ENCODE measurements at regions not wholly inside any gene's neighbourhood (a gene's known extent, or its start where the extent isn't known, plus 50 kb on each side); places are given as distances from the start of the nearest gene placed in this dataset.

DNA sequence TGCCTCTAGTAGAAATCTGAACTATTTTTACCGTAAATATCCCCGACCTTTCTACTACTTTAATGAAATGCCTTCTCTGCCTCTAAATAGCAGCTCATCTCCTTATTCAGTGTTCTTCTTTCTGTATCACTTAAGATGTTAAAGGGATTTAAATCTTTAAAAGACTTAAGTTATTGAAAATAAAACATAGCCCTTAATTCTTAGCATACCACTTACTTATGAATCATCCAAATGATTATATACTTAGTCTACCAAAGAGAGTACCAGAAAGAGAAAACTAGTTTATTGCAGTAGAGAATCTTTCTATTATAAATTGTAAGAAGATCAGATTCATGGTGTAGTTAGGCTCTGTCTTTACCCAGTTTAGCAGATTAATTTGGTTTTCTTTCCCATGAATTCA lies 802.0 kb downstream of the TBL1XR1 start:
- TF ChIP-seq, protein P1, sequence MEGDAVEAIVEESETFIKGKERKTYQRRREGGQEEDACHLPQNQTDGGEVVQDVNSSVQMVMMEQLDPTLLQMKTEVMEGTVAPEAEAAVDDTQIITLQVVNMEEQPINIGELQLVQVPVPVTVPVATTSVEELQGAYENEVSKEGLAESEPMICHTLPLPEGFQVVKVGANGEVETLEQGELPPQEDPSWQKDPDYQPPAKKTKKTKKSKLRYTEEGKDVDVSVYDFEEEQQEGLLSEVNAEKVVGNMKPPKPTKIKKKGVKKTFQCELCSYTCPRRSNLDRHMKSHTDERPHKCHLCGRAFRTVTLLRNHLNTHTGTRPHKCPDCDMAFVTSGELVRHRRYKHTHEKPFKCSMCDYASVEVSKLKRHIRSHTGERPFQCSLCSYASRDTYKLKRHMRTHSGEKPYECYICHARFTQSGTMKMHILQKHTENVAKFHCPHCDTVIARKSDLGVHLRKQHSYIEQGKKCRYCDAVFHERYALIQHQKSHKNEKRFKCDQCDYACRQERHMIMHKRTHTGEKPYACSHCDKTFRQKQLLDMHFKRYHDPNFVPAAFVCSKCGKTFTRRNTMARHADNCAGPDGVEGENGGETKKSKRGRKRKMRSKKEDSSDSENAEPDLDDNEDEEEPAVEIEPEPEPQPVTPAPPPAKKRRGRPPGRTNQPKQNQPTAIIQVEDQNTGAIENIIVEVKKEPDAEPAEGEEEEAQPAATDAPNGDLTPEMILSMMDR (IDR thresholded peaks at IDR 0.05 in 2 of 3, conservative IDR thresholded peaks at IDR 0.05 in 1 of 3; ENCODE audit: insufficient read depth in 2 of 3, low read depth in 1 of 3, low read length in 3 of 3): no peak
- no peak for TF ChIP-seq TAF9B (IDR thresholded peaks at IDR 0.05; ENCODE audit: partially characterized antibody)
- TF ChIP-seq POLR2A (conservative IDR thresholded peaks at IDR 0.05): no peak
- TF ChIP-seq, protein P2, sequence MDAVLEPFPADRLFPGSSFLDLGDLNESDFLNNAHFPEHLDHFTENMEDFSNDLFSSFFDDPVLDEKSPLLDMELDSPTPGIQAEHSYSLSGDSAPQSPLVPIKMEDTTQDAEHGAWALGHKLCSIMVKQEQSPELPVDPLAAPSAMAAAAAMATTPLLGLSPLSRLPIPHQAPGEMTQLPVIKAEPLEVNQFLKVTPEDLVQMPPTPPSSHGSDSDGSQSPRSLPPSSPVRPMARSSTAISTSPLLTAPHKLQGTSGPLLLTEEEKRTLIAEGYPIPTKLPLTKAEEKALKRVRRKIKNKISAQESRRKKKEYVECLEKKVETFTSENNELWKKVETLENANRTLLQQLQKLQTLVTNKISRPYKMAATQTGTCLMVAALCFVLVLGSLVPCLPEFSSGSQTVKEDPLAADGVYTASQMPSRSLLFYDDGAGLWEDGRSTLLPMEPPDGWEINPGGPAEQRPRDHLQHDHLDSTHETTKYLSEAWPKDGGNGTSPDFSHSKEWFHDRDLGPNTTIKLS (IDR thresholded peaks at IDR 0.05; ENCODE audit: borderline replicate concordance, low read depth): no peak
- TF ChIP-seq ZBTB17 (CRISPR knock-in tag; IDR thresholded peaks at IDR 0.05): no peak
- no peak for TF ChIP-seq SP2 (IDR thresholded peaks at IDR 0.05; ENCODE audit: extremely low read depth, low read depth, low read length, poor library complexity, severe bottlenecking)

Data from K562 (cell line).